T-cell (primary cell): ENCODE measurements at regions not wholly inside any gene's neighbourhood (a gene's known extent, or its start where the extent isn't known, plus 50 kb on each side); places are given as distances from the start of the nearest gene placed in this dataset.

Source experiments
- ATAC-seq, 4 experiments: fragments of 200-7000 bp in 3 of 4; fragments of 150-1000 bp in 1 of 4; cut with Tn5 transposase; replicated peaks in 1 of 4; 1 replicate in 3 of 4; 2 replicates in 1 of 4; pipeline ENCODE4 v1.10.0; 2021; ENCODE audit warnings: moderate library complexity in 3 of 4, mild to moderate bottlenecking in 2 of 4, moderate number of reproducible peaks in 1 of 4
- CTCF ChIA-PET, 2 donors: fragments of 300-600 bp; sonication (Branson Sonifier 250); formaldehyde crosslinking; loops; one replicate each; lab custom pipeline; 2022; ENCODE audit warnings: antibody characterized with exemption in 2 of 2; lab: Charles Lee
- POLR2A ChIA-PET, 2 donors: fragments of 300-600 bp; sonication (Branson Sonifier 250); formaldehyde crosslinking; loops; one replicate each; lab custom pipeline; 2022; ENCODE audit warnings: antibody characterized with exemption in 2 of 2; lab: Charles Lee
- DNase-seq, 35 experiments: peaks; one replicate each; pipeline versions ENCODE4 v3.0.0 to v3.0.0-alpha.2; 2013 to 2023
- H3K27ac ChIP-seq: one replicate; pipeline ENCODE4 v1.5.1; 2013; ENCODE audit warnings: low read length
- H3K27me3 ChIP-seq, 2 experiments: replicated peaks in 1 of 2; 1 replicate in 1 of 2; 2 replicates in 1 of 2; pipeline versions ENCODE4 v1.6.1 to v1.7.0; 2013; ENCODE audit warnings: low read length in 1 of 2, mixed read lengths in 1 of 2; ENCODE audit not compliant: control insufficient read depth in 2 of 2, insufficient read depth in 2 of 2; ENCODE audit errors: extremely low read depth in 1 of 2
- H3K36me3 ChIP-seq, 2 donors: 1 replicate in 1 of 2; 2 replicates in 1 of 2; pipeline versions ENCODE4 v1.6.1 to v1.7.0; 2013; ENCODE audit warnings: low read length in 1 of 2; ENCODE audit not compliant: control insufficient read depth in 2 of 2, insufficient read depth in 1 of 2; ENCODE audit errors: extremely low read depth in 1 of 2
- H3K4me1 ChIP-seq, 2 experiments: 1 replicate in 1 of 2; 2 replicates in 1 of 2; pipeline versions ENCODE4 v1.6.1 to v1.7.0; 2013; ENCODE audit warnings: low read length in 2 of 2, mixed read lengths in 1 of 2; ENCODE audit not compliant: insufficient read depth in 2 of 2, control insufficient read depth in 1 of 2; ENCODE audit errors: extremely low read depth in 1 of 2
- H3K4me3 ChIP-seq, 2 donors: 1 replicate in 1 of 2; 2 replicates in 1 of 2; pipeline versions ENCODE4 v1.5.1 to v1.7.0; 2013; ENCODE audit warnings: mild to moderate bottlenecking in 2 of 2, low read length in 1 of 2, moderate library complexity in 1 of 2; ENCODE audit not compliant: control insufficient read depth in 1 of 2; ENCODE audit errors: extremely low read depth in 1 of 2
- H3K9me3 ChIP-seq: 2 replicates; pipeline ENCODE4 v1.7.0; 2013
- H3K27ac Mint-ChIP-seq, 2 donors: one replicate each; pipeline ENCODE4 v1.8.0; 2020 to 2021; ENCODE audit warnings: mild to moderate bottlenecking in 2 of 2, mixed read lengths in 2 of 2
- H3K27me3 Mint-ChIP-seq, 2 donors: one replicate each; pipeline ENCODE4 v1.8.0; 2021 to 2022; ENCODE audit warnings: mixed read lengths in 2 of 2
- H3K36me3 Mint-ChIP-seq: one replicate; pipeline ENCODE4 v1.8.0; 2021; ENCODE audit warnings: mixed read lengths
- H3K4me1 Mint-ChIP-seq, 3 donors: one replicate each; pipeline ENCODE4 v1.8.0; 2020 to 2022; ENCODE audit warnings: mixed read lengths in 3 of 3, mild to moderate bottlenecking in 1 of 3
- H3K4me3 Mint-ChIP-seq, 3 donors: one replicate each; pipeline ENCODE4 v1.8.0; 2020 to 2022; ENCODE audit warnings: mild to moderate bottlenecking in 3 of 3, mixed read lengths in 3 of 3, moderate library complexity in 3 of 3
- H3K9me3 Mint-ChIP-seq, 3 donors: one replicate each; pipeline ENCODE4 v1.8.0; 2020 to 2022; ENCODE audit warnings: mixed read lengths in 3 of 3
- WGBS: methylation state at CpG from one replicate; pipeline ENCODE4 v1.1.5; 2013; ENCODE audit warnings: missing lambda C conversion rate; ENCODE audit not compliant: insufficient coverage; 5-methylcytosine and 5-hydroxymethylcytosine counted together

- ATAC-seq (no peak), DNase-seq (no peak)
- Mint-ChIP-seq H3K4me3 (no peak overlapping the region), H3K4me1 (no peaks in the 10 kb centered on the region), H3K9me3 (peaks cover 0 to 9% (median 3%) of the 10 kb centered on the region in 3 donors), H3K27me3 (peaks cover 0 to 2% of the 10 kb centered on the region in 2 donors), H3K27ac (no peak overlapping the region), H3K36me3 (no peaks in the 10 kb centered on the region)
- H3K9me3 ChIP-seq = no peaks in the 10 kb centered on the region
- H3K27me3 ChIP-seq = no peaks in the 10 kb centered on the region
- H3K4me3 ChIP-seq = no peak overlapping the region
- H3K36me3 ChIP-seq = no peaks in the 10 kb centered on the region
- CTCF ChIA-PET = no interaction called here
- H3K4me1 ChIP-seq = no peaks in the 10 kb centered on the region
- H3K27ac ChIP-seq = no peak overlapping the region
- POLR2A ChIA-PET = no interaction called here
- WGBS = 93% methylated on average over 3 of the region's 5 CpGs
Observed at GRCh38 chr15:87498560-87498959, 758.0 kb downstream of the NTRK3 start.

GRCh38 chr15:87496795-87497194, 759.7 kb downstream of the NTRK3 start:
- no peaks in the 10 kb centered on the region for H3K4me1 ChIP-seq
- H3K27ac Mint-ChIP-seq = no peak overlapping the region
- peaks cover 0 to 2% of the 10 kb centered on the region in 2 donors for H3K27me3 Mint-ChIP-seq
- H3K4me3 ChIP-seq = no peak overlapping the region
- H3K27ac ChIP-seq = no peak overlapping the region
- no peaks in the 10 kb centered on the region for H3K36me3 ChIP-seq
- no peaks in the 10 kb centered on the region for H3K4me1 Mint-ChIP-seq
- ATAC-seq (no peak), DNase-seq (no peak)
- WGBS = 100% methylated on average over 1 of the region's 2 CpGs
- no peak overlapping the region for H3K4me3 Mint-ChIP-seq
- no peaks in the 10 kb centered on the region for H3K27me3 ChIP-seq
- no peaks in the 10 kb centered on the region for H3K9me3 ChIP-seq
- H3K9me3 Mint-ChIP-seq = peaks cover 3 to 9% (median 6%) of the 10 kb centered on the region in 3 donors
- POLR2A ChIA-PET = no interaction called here
- no peaks in the 10 kb centered on the region for H3K36me3 Mint-ChIP-seq
- CTCF ChIA-PET = interaction anchor here in 1 of 2 donors (0.6 kb wide), 1 partner anchor 114 kb away, joined by 3 read pairs; no protein-coding TSS in a partner anchor

DNA sequence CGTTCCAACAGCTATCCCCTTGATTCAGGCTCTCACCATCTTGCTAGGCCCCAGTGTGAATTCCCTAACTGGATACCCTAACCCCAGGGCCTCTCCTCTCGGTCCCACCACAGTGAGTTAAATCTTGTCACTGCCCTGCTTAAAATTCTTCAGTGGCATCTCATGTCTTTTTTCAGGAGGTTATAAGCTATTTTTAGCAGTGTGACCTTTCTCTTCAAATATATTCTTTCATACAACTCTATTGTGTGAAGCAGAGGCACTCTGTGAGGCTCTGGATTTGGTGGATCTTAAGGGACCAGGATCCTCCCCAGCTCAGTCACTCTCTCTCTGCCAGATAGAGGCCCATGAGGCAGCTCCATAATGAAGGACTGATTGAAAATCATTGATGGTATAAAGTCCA, 760.4 kb downstream of the NTRK3 start:
- no peak for ATAC-seq
- H3K4me3 ChIP-seq = no peak overlapping the region
- H3K36me3 ChIP-seq = no peaks in the 10 kb centered on the region
- H3K9me3 ChIP-seq = no peaks in the 10 kb centered on the region
- H3K4me3 Mint-ChIP-seq = no peak overlapping the region
- no peaks in the 10 kb centered on the region for H3K27me3 ChIP-seq
- peaks cover 3 to 9% (median 7%) of the 10 kb centered on the region in 3 donors for H3K9me3 Mint-ChIP-seq
- H3K36me3 Mint-ChIP-seq = no peaks in the 10 kb centered on the region
- H3K4me1 Mint-ChIP-seq = no peaks in the 10 kb centered on the region
- ChIA-PET CTCF (no interaction called here), POLR2A (no interaction called here)
- peaks cover 0 to 2% of the 10 kb centered on the region in 2 donors for H3K27me3 Mint-ChIP-seq
- no peak for DNase-seq
- WGBS = 38% methylated on average over 1 of the region's 2 CpGs
- no peak overlapping the region for H3K27ac ChIP-seq
- H3K4me1 ChIP-seq = no peaks in the 10 kb centered on the region
- H3K27ac Mint-ChIP-seq = no peak overlapping the region

DNA sequence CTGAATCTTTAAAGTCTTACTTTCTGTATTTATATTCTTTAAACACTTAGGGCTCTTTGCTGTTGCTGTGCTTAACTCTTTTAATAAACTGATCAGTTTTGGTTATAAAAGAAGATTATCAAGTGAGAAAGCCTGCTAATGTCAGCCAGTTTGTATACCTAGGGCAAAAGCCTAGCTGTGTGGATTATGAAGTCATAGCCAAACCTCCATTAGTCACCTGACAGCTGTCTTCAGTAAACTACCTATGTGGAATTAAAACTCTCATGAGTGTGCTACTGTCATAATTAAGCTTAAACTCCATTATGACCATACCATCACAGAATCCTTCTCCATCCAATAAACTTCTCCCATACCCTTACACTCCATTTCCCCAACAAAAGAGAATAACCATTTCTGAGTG, 762.7 kb downstream of the NTRK3 start:
- no peak overlapping the region for H3K4me3 Mint-ChIP-seq
- no peak overlapping the region for H3K27ac Mint-ChIP-seq
- H3K9me3 ChIP-seq = no peaks in the 10 kb centered on the region
- H3K4me1 ChIP-seq = no peaks in the 10 kb centered on the region
- ATAC-seq (no peak), DNase-seq (no peak)
- H3K27me3 Mint-ChIP-seq = peaks cover 2 to 3% of the 10 kb centered on the region in 2 donors
- ChIA-PET POLR2A (interaction anchor here in 1 of 2 donors (0.6 kb wide), 1 partner anchor 51 kb away, joined by 4 read pairs; no protein-coding TSS in a partner anchor), CTCF (no interaction called here)
- no peaks in the 10 kb centered on the region for H3K27me3 ChIP-seq
- H3K4me1 Mint-ChIP-seq = no peaks in the 10 kb centered on the region
- no peak overlapping the region for H3K4me3 ChIP-seq
- no peaks in the 10 kb centered on the region for H3K36me3 ChIP-seq
- H3K36me3 Mint-ChIP-seq = no peaks in the 10 kb centered on the region
- H3K27ac ChIP-seq = no peak overlapping the region
- H3K9me3 Mint-ChIP-seq = peaks cover 3 to 9% (median 7%) of the 10 kb centered on the region in 3 donors

DNA sequence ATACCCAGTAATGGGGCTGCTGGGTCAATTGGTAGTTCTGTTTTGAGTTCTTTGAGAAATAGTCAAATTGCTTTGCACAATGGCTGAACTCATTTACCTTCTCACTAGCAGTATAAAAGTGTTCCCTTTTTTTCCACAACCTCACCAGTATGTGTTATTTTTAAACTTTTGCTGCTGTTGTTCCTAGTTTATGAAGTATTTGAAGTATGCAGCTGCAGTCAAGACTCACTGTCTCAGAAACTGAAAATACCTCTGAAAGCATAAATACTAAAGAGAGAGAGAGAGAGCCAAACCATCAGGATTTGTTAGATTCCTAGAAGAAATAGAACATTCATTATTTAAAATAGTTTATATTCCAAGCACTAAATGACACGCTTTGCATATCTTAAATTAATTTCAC, 764.2 kb downstream of the NTRK3 start:
- Histone ChIP-seq H3K27ac (no peak overlapping the region), H3K27me3 (no peaks in the 10 kb centered on the region), H3K9me3 (no peaks in the 10 kb centered on the region), H3K4me3 (no peak overlapping the region), H3K4me1 (no peaks in the 10 kb centered on the region), H3K36me3 (no peaks in the 10 kb centered on the region)
- WGBS = no CpG with 5 or more reads among the region's 1 CpG
- H3K27me3 Mint-ChIP-seq = peaks cover 2 to 3% of the 10 kb centered on the region in 2 donors
- H3K36me3 Mint-ChIP-seq = no peaks in the 10 kb centered on the region
- DNase-seq = no peak
- ChIA-PET CTCF (no interaction called here), POLR2A (no interaction called here)
- H3K4me3 Mint-ChIP-seq = no peak overlapping the region
- H3K9me3 Mint-ChIP-seq = peaks cover 3 to 9% (median 7%) of the 10 kb centered on the region in 3 donors
- no peak for ATAC-seq
- H3K4me1 Mint-ChIP-seq = no peaks in the 10 kb centered on the region
- H3K27ac Mint-ChIP-seq = no peak overlapping the region

- CTCF ChIA-PET = no interaction called here
- POLR2A ChIA-PET = no interaction called here
- Histone ChIP-seq H3K4me3 (no peak overlapping the region), H3K27ac (no peak overlapping the region), H3K4me1 (no peaks in the 10 kb centered on the region), H3K27me3 (no peaks in the 10 kb centered on the region), H3K36me3 (no peaks in the 10 kb centered on the region), H3K9me3 (no peaks in the 10 kb centered on the region)
- DNase-seq (no peak), ATAC-seq (no peak)
- WGBS = no CpG with 5 or more reads among the region's 4 CpGs
- Mint-ChIP-seq H3K4me1 (no peaks in the 10 kb centered on the region), H3K27me3 (peaks cover 0 to 3% of the 10 kb centered on the region in 2 donors), H3K27ac (no peak overlapping the region), H3K9me3 (peaks cover 3 to 7% (median 5%) of the 10 kb centered on the region in 3 donors), H3K36me3 (no peaks in the 10 kb centered on the region), H3K4me3 (no peak overlapping the region)
Observed at GRCh38 chr15:87490666-87491065, 765.9 kb downstream of the NTRK3 start.
